PC-9 (cell line): ENCODE measurements at regions not wholly inside any gene's neighbourhood (a gene's known extent, or its start where the extent isn't known, plus 50 kb on each side); places are given as distances from the start of the nearest gene placed in this dataset.

Source experiments
- BruUV-seq: library from RNA; stranded (reverse); fragments of 400-500 nt; replicated peaks from 2 replicates; lab custom pipeline; 2021; lab: Mats Ljungman, UMichigan
- CTCF ChIA-PET: fragments of 300-600 bp; sonication (Branson Sonifier 250); formaldehyde crosslinking; loops from one replicate; lab custom pipeline; 2022; ENCODE audit warnings: antibody characterized with exemption; lab: Charles Lee
- POLR2A ChIA-PET: fragments of 300-600 bp; sonication (Branson Sonifier 250); formaldehyde crosslinking; loops from one replicate; lab custom pipeline; 2022; ENCODE audit warnings: antibody characterized with exemption; ENCODE audit not compliant: unreplicated experiment; lab: Charles Lee
- DNase-seq, 2 experiments: peaks; one replicate each; pipeline versions ENCODE4 v3.0.0 to v3.0.0-alpha.2; 2015 to 2022; ENCODE audit warnings: mixed read lengths in 1 of 2
- H2AFZ ChIP-seq: fragments of 200-600 bp; sonication (generic); 2 replicates; pipeline ENCODE4 v1.8.1; 2017; ENCODE audit warnings: antibody characterized with exemption
- H3F3A ChIP-seq: fragments of 200-600 bp; sonication (generic); 2 replicates; pipeline ENCODE4 v1.8.1; 2017; ENCODE audit warnings: antibody characterized with exemption, mild to moderate bottlenecking, low read depth; ENCODE audit not compliant: insufficient read depth
- H3K27ac ChIP-seq: fragments of 200-600 bp; sonication (generic); 2 replicates; pipeline ENCODE4 v1.6.1; 2016; ENCODE audit warnings: mixed run types
- H3K27me3 ChIP-seq: fragments of 200-600 bp; sonication (generic); 2 replicates; pipeline ENCODE4 v1.6.1; 2016; ENCODE audit warnings: low read depth, mixed run types; ENCODE audit not compliant: insufficient read depth
- H3K36me3 ChIP-seq: fragments of 200-600 bp; sonication (generic); 2 replicates; pipeline ENCODE4 v1.6.1; 2016; ENCODE audit warnings: low read depth, mixed run types
- H3K4me1 ChIP-seq: fragments of 200-600 bp; sonication (generic); replicated peaks from 2 replicates; pipeline ENCODE4 v1.6.1; 2016; ENCODE audit warnings: mixed run types; ENCODE audit not compliant: insufficient read depth
- H3K4me2 ChIP-seq: fragments of 200-600 bp; sonication (generic); 2 replicates; pipeline ENCODE4 v1.6.1; 2017; ENCODE audit warnings: mixed run types
- H3K4me3 ChIP-seq: fragments of 200-600 bp; sonication (generic); 2 replicates; pipeline ENCODE4 v1.6.1; 2016; ENCODE audit warnings: mixed run types
- H3K79me2 ChIP-seq: fragments of 200-600 bp; sonication (generic); 2 replicates; pipeline ENCODE4 v1.6.1; 2017; ENCODE audit warnings: low read depth, mixed run types
- H3K9me2 ChIP-seq: fragments of 200-600 bp; sonication (generic); 2 replicates; pipeline ENCODE4 v1.8.1; 2017; ENCODE audit warnings: mild to moderate bottlenecking; ENCODE audit not compliant: insufficient read depth
- H3K9me3 ChIP-seq: fragments of 200-600 bp; sonication (generic); 2 replicates; pipeline ENCODE4 v1.8.1; 2016; ENCODE audit warnings: low read depth; ENCODE audit not compliant: insufficient read depth
- H4K20me1 ChIP-seq: fragments of 200-600 bp; sonication (generic); 2 replicates; pipeline ENCODE4 v1.8.1; 2017; ENCODE audit not compliant: insufficient read depth
- EZH2 ChIP-seq: fragments of 200-600 bp; sonication (generic); IDR thresholded peaks from 2 replicates; pipeline ENCODE4 v1.8.0; 2017; ENCODE audit warnings: antibody characterized with exemption, low read depth
- intact Hi-C: fragments of 100-400 bp; cut with micrococcal nuclease; formaldehyde crosslinking; loops from one replicate; pipeline ENCODE4 v1.10.0; 2022; ENCODE audit not compliant: unreplicated experiment
- TF ChIP-seq, protein P1 (sequence below): fragments of 200-600 bp; sonication (generic); conservative IDR thresholded peaks from 2 replicates; pipeline ENCODE4 v1.6.1; 2017; ENCODE audit warnings: mixed run types, antibody characterized with exemption, mild to moderate bottlenecking, moderate library complexity

- Histone ChIP-seq H3K9me3 (peaks cover 12% of the 10 kb centered on the region; the same call in 1 of the 2 replicates), H3K4me3 (no peak overlapping the region), H2AFZ (no peak overlapping the region), H4K20me1 (no peaks in the 10 kb centered on the region), H3K36me3 (no peaks in the 10 kb centered on the region), H3F3A (no peaks in the 10 kb centered on the region), H3K4me1 (no peaks in the 10 kb centered on the region), H3K4me2 (no peak overlapping the region), H3K27ac (no peak overlapping the region), H3K9me2 (no peaks in the 10 kb centered on the region), H3K27me3 (0 out of 2 replicates have a peak, but pooled peaks cover 8% of the 10 kb centered on the region), H3K79me2 (no peaks in the 10 kb centered on the region)
- BruUV-seq = no TSS peak
- CTCF ChIA-PET = no interaction called here
- TF ChIP-seq, protein P1, sequence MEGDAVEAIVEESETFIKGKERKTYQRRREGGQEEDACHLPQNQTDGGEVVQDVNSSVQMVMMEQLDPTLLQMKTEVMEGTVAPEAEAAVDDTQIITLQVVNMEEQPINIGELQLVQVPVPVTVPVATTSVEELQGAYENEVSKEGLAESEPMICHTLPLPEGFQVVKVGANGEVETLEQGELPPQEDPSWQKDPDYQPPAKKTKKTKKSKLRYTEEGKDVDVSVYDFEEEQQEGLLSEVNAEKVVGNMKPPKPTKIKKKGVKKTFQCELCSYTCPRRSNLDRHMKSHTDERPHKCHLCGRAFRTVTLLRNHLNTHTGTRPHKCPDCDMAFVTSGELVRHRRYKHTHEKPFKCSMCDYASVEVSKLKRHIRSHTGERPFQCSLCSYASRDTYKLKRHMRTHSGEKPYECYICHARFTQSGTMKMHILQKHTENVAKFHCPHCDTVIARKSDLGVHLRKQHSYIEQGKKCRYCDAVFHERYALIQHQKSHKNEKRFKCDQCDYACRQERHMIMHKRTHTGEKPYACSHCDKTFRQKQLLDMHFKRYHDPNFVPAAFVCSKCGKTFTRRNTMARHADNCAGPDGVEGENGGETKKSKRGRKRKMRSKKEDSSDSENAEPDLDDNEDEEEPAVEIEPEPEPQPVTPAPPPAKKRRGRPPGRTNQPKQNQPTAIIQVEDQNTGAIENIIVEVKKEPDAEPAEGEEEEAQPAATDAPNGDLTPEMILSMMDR = peak; percentile 85
- TF ChIP-seq EZH2 = no peak
- POLR2A ChIA-PET = no interaction called here
- intact Hi-C loops = no loop called here
- DNase-seq = no peak
Measured at GRCh38 chr13:29713839-29714238, 118.4 kb upstream of the SLC7A1 start.

GRCh38 chr13:29711776-29712175 is 116.3 kb upstream of the SLC7A1 start:
- Histone ChIP-seq H3K9me2 (no peaks in the 10 kb centered on the region), H2AFZ (no peak overlapping the region), H4K20me1 (no peaks in the 10 kb centered on the region), H3K9me3 (peaks cover 12% of the 10 kb centered on the region; the same call in 1 of the 2 replicates), H3K4me3 (no peak overlapping the region), H3K36me3 (no peaks in the 10 kb centered on the region), H3K27me3 (no peaks in the 10 kb centered on the region), H3K79me2 (no peaks in the 10 kb centered on the region), H3F3A (no peaks in the 10 kb centered on the region), H3K4me2 (no peak overlapping the region), H3K27ac (no peak overlapping the region), H3K4me1 (no peaks in the 10 kb centered on the region)
- no TSS peak for BruUV-seq
- intact Hi-C loops = no loop called here
- POLR2A ChIA-PET = no interaction called here
- TF ChIP-seq, protein P1 = no peak
- no peak for TF ChIP-seq EZH2
- CTCF ChIA-PET = no interaction called here
- DNase-seq = no peak

- TF ChIP-seq, protein P1 = no peak
- TF ChIP-seq EZH2 = no peak
- Histone ChIP-seq H3K27ac (no peak overlapping the region), H3F3A (no peaks in the 10 kb centered on the region), H3K4me2 (no peak overlapping the region), H3K4me1 (no peaks in the 10 kb centered on the region), H2AFZ (no peak overlapping the region), H3K4me3 (no peak overlapping the region), H3K79me2 (no peaks in the 10 kb centered on the region), H3K9me3 (peaks cover 12% of the 10 kb centered on the region; the same call in 1 of the 2 replicates), H4K20me1 (no peaks in the 10 kb centered on the region), H3K27me3 (no peaks in the 10 kb centered on the region), H3K9me2 (no peaks in the 10 kb centered on the region), H3K36me3 (no peaks in the 10 kb centered on the region)
- BruUV-seq = no TSS peak
- POLR2A ChIA-PET = interaction anchor here (0.6 kb wide), 1 partner anchor 133 kb away, joined by 5 read pairs; no protein-coding TSS in a partner anchor
- CTCF ChIA-PET = no interaction called here
- no peak for DNase-seq
- intact Hi-C loops = no loop called here
Measured at GRCh38 chr13:29710511-29710910, 115.0 kb upstream of the SLC7A1 start.
